Left lung (tissue), 4 donors: ENCODE measurements at regions not wholly inside any gene's neighbourhood (a gene's known extent, or its start where the extent isn't known, plus 50 kb on each side); places are given as distances from the start of the nearest gene placed in this dataset.
"Not testable (repeated sequence)": the region's sequence is repeated elsewhere in the genome, so short reads cannot be mapped to it uniquely, and the experiment has no call there.

Experiments
- ATAC-seq: fragments of 200-7000 bp; cut with Tn5 transposase; one replicate; pipeline ENCODE4 v1.9.1; 2020; ENCODE audit warnings: moderate library complexity
- DNase-seq, 4 donors: peaks; one replicate each; pipeline ENCODE4 v3.0.0-alpha.2; 2013 to 2020
- H3K27ac ChIP-seq, 2 donors: fragments of 200-600 bp; sonication (generic) in 1 of 2; one replicate each; pipeline versions ENCODE4 v1.5.0 to v1.8.0; 2020 to 2021
- H3K27me3 ChIP-seq, 2 donors: fragments of 200-600 bp; sonication (generic) in 1 of 2; one replicate each; pipeline versions ENCODE4 v1.5.0 to v1.8.0; 2020 to 2021
- H3K36me3 ChIP-seq, 2 donors: fragments of 200-600 bp; sonication (generic) in 1 of 2; one replicate each; pipeline versions ENCODE4 v1.5.0 to v1.8.0; 2020 to 2021
- H3K4me1 ChIP-seq, 2 donors: fragments of 200-600 bp; one replicate each; pipeline ENCODE4 v1.8.0; 2021
- H3K4me3 ChIP-seq, 2 donors: fragments of 200-600 bp; sonication (generic) in 1 of 2; one replicate each; pipeline versions ENCODE4 v1.5.0 to v1.8.0; 2020 to 2021; ENCODE audit warnings: mild to moderate bottlenecking in 1 of 2
- H3K9me3 ChIP-seq, 2 donors: fragments of 200-600 bp; sonication (generic) in 1 of 2; one replicate each; pipeline versions ENCODE4 v1.5.0 to v1.8.0; 2020 to 2021
- intact Hi-C, 2 donors: fragments of 100-400 bp; cut with DNase I; formaldehyde crosslinking; loops; one replicate each; pipeline versions ENCODE4 v1.11.2 to v1.14.2; 2022
- TF ChIP-seq, protein P1 (sequence below), 2 donors: fragments of 200-600 bp; sonication (generic) in 1 of 2; IDR thresholded peaks; one replicate each; pipeline versions ENCODE4 v1.5.0 to v1.8.0; 2021; ENCODE audit warnings: antibody characterized with exemption in 2 of 2
- donor health status: DM: no; HTN: yes; CAD: no.
- donor health status: DM: no; HTN: no; CAD: no.

GRCh38 chr20:55342822-55343221 lies 662.5 kb downstream of the CBLN4 start:
- Histone ChIP-seq H3K27ac (no peak overlapping the region), H3K4me3 (no peak overlapping the region), H3K4me1 (no peaks in the 10 kb centered on the region), H3K9me3 (no peaks in the 10 kb centered on the region), H3K27me3 (no peaks in the 10 kb centered on the region), H3K36me3 (no peaks in the 10 kb centered on the region)
- no peak for ATAC-seq
- TF ChIP-seq, protein P1, sequence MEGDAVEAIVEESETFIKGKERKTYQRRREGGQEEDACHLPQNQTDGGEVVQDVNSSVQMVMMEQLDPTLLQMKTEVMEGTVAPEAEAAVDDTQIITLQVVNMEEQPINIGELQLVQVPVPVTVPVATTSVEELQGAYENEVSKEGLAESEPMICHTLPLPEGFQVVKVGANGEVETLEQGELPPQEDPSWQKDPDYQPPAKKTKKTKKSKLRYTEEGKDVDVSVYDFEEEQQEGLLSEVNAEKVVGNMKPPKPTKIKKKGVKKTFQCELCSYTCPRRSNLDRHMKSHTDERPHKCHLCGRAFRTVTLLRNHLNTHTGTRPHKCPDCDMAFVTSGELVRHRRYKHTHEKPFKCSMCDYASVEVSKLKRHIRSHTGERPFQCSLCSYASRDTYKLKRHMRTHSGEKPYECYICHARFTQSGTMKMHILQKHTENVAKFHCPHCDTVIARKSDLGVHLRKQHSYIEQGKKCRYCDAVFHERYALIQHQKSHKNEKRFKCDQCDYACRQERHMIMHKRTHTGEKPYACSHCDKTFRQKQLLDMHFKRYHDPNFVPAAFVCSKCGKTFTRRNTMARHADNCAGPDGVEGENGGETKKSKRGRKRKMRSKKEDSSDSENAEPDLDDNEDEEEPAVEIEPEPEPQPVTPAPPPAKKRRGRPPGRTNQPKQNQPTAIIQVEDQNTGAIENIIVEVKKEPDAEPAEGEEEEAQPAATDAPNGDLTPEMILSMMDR (IDR thresholded peaks at IDR 0.05) = no peak
- intact Hi-C loops = no loop called here
- DNase-seq = no peak

DNA sequence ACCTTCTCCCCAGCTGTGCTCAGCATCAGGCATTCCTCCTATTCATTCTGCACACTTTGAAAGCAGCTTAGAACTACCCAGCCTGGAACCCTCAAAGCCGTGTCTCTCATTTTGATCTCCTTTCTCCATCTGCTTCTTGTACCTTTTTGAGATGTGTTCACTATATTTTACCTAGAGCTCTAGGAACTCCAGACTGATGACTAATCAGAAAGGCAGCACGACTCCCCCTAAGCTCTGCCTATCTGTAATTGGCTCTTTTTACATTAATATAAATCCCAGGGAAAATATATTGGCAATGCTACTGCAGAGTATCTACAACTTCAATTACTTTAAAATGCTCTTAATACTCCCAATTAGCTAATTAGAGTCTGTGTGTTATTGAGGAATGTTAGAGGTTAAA lies 671.5 kb downstream of the CBLN4 start:
- Histone ChIP-seq H3K4me1 (no peaks in the 10 kb centered on the region), H3K36me3 (no peaks in the 10 kb centered on the region), H3K4me3 (no peak overlapping the region), H3K27me3 (no peaks in the 10 kb centered on the region), H3K9me3 (no peaks in the 10 kb centered on the region), H3K27ac (no peak overlapping the region)
- intact Hi-C loops = no loop called here
- TF ChIP-seq, protein P1 (IDR thresholded peaks at IDR 0.05) = no peak
- DNase-seq = no peak
- no peak for ATAC-seq

DNA sequence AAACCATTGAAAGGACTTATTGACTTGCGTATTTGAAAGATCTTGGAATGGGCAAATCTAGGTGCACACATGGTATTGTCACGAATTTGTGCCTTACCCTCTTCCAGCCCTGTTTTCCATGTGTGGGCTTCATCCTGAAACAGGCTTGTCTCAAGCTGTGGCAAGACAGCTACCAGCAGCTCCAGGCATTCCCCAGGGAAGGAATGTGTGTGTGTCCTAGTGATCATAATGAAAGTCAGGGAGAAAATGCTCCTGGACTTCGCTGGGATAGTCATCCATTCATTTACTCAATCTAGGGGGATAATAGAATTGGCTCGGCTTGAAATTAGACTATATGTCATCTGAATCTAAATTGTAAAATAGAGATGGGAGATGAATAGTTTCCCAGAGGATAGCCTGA lies 676.2 kb downstream of the CBLN4 start:
- intact Hi-C loops = no loop called here
- Histone ChIP-seq H3K27me3 (no peaks in the 10 kb centered on the region), H3K9me3 (no peaks in the 10 kb centered on the region), H3K4me1 (no peaks in the 10 kb centered on the region), H3K4me3 (no peak overlapping the region), H3K27ac (no peak overlapping the region), H3K36me3 (no peaks in the 10 kb centered on the region)
- DNase-seq (no peak), ATAC-seq (no peak)
- TF ChIP-seq, protein P1 (IDR thresholded peaks at IDR 0.05) = no peak

DNA sequence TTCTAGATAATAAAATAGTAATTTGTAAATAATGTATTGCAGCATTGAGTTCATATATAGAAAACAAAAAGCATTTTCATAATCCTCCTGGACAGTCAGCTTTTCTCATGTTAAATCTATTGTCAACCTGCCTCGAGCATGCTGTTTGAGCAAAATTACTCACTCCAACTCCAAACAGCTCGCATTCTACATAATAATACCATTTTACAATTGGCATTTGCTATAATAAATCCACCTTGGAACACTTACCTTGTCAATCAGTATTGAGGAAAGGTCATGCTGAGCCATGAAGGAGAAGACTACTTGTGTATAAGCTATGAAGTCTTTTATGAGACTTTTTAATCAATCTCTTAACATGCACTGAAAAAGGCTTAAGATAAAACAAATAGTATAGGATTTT lies 682.6 kb downstream of the CBLN4 start:
- H3K4me3 ChIP-seq = no peak overlapping the region
- H3K27me3 ChIP-seq = no peaks in the 10 kb centered on the region
- no peak overlapping the region for H3K27ac ChIP-seq
- H3K36me3 ChIP-seq = no peaks in the 10 kb centered on the region
- TF ChIP-seq, protein P1 (IDR thresholded peaks at IDR 0.05) = no peak
- no peak for ATAC-seq
- no peaks in the 10 kb centered on the region for H3K4me1 ChIP-seq
- DNase-seq = no peak
- no peaks in the 10 kb centered on the region for H3K9me3 ChIP-seq
- intact Hi-C loops = no loop called here

DNA sequence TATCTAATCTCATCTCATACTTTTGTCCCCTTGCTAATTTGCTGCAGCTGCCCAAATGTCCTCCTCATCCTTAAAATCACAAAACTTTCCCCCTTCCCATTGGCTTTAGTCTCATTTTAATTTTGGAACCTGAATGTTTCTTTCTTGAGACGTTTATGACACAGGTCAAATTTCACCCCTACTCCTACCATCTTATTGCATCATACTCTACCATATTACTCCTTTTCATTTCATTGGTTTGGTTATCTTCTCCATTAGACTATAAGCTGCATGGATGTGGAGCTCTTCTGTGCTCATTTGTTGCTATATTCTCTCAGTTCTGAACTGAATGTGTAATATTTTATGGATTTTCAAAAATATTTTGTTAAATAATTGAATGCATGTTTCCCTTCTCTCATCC lies 688.6 kb downstream of the CBLN4 start:
- Histone ChIP-seq H3K27ac (no peak overlapping the region), H3K4me1 (no peaks in the 10 kb centered on the region), H3K9me3 (peaks cover 0 to 6% of the 10 kb centered on the region in 2 donors), H3K27me3 (no peaks in the 10 kb centered on the region), H3K4me3 (no peak overlapping the region), H3K36me3 (no peaks in the 10 kb centered on the region)
- ATAC-seq (no peak), DNase-seq (no peak)
- intact Hi-C loops = no loop called here
- TF ChIP-seq, protein P1 (IDR thresholded peaks at IDR 0.05) = no peak

DNA sequence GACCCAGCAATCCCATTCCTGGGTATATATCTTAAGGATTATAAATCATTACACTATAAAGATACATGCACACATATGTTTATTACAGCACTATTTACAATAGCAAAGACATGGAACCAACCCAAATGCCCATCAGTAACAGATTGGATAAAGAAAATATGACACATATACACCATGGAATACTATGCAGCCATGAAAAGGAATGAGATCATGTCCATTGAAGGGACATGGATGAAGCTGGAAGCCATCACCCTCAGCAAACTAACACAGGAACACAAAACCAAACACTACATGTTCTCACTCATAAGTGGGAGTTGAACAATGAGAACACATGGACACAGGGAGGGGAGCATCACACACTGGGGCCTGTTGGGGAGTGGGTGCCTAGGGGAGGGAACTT lies 694.5 kb downstream of the CBLN4 start:
- intact Hi-C loops, DNase-seq, H3K27me3 ChIP-seq, H3K4me1 ChIP-seq, ATAC-seq, H3K36me3 ChIP-seq, H3K4me3 ChIP-seq, H3K27ac ChIP-seq: not testable (repeated sequence)
- peaks cover 0 to 17% of the 10 kb centered on the region in 2 donors for H3K9me3 ChIP-seq
